Fibroblast of mammary gland (primary cell): ENCODE measurements at regions not wholly inside any gene's neighbourhood (a gene's known extent, or its start where the extent isn't known, plus 50 kb on each side); places are given as distances from the start of the nearest gene placed in this dataset.
A peak's percentile ranks its signal among the peaks of the same experiment; 100 is the strongest.

Experiments used
- DNase-seq: peaks from one replicate; pipeline ENCODE4 v3.0.0-alpha.2; 2010; ENCODE audit warnings: low read depth
- H3K4me3 ChIP-seq: 2 replicates; pipeline ENCODE4 v1.5.1; 2011; ENCODE audit warnings: low read depth, mild to moderate bottlenecking, low read length, moderate library complexity; ENCODE audit not compliant: control insufficient read depth
- TF ChIP-seq, protein P1 (sequence below): conservative IDR thresholded peaks from 2 replicates; pipeline ENCODE4 v1.5.1; 2011; ENCODE audit warnings: low read depth, low read length, inconsistent platforms; ENCODE audit not compliant: control insufficient read depth, insufficient read depth

DNA sequence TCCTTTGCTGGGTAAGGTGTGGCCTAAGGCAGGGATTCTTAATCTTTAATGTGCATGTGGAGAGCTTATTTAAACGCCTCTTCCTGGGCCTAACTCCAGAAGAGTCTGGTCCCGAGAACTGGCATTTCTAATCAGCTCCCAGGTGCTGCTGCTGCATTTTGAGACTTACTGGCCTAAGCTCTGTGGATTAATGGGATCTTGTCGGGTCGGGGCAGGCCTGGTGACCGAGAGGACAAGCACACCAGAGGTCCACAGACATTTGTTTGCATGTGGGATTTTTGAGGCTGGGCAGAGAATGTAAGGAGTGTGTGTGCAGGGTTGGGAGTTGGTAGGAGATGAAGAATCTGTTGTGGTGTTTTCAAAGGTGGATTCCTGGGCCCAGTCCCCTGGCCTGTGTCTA is 95.0 kb upstream of the DAP start:
- DNase-seq: no peak
- no peak overlapping the region for H3K4me3 ChIP-seq
- TF ChIP-seq, protein P1, sequence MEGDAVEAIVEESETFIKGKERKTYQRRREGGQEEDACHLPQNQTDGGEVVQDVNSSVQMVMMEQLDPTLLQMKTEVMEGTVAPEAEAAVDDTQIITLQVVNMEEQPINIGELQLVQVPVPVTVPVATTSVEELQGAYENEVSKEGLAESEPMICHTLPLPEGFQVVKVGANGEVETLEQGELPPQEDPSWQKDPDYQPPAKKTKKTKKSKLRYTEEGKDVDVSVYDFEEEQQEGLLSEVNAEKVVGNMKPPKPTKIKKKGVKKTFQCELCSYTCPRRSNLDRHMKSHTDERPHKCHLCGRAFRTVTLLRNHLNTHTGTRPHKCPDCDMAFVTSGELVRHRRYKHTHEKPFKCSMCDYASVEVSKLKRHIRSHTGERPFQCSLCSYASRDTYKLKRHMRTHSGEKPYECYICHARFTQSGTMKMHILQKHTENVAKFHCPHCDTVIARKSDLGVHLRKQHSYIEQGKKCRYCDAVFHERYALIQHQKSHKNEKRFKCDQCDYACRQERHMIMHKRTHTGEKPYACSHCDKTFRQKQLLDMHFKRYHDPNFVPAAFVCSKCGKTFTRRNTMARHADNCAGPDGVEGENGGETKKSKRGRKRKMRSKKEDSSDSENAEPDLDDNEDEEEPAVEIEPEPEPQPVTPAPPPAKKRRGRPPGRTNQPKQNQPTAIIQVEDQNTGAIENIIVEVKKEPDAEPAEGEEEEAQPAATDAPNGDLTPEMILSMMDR: no peak

DNA sequence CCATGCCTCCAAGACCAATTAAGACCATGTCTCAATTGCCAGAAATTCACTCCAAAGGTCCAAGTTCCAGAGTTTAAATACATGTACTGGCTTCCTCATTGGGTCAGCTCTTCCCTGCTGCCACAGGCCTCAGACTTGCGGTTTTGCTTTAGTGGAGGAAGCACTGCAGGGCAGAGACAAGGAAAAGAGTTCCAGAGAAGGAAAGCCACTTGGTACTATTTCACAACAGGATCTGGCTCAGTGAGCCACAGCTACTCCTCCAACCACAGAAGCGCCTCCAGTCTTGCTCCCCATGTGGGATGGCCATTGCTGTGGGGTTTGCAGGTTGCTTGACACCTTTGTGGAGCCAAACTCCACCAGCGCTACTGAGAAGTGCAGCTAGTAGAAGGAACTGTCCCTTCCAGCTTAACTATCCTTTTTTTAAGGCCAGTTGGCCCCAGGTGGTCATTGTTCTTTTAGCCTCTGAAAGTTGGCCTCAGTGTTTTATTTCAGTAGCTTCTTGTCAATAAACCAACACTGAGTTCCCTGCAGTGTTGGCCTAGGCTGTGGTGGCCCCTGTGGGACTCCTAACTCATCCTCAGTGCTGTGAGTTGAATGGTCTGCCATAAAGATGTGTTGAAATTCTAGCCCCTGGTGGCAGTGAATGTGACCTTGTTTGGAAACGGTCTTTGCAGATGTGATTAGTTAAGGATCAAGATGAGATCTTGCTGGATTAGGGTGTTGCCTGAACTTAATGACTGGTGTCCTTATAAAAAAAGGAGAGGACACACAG is 93.7 kb upstream of the DAP start:
- no peak overlapping the region for H3K4me3 ChIP-seq

DNA sequence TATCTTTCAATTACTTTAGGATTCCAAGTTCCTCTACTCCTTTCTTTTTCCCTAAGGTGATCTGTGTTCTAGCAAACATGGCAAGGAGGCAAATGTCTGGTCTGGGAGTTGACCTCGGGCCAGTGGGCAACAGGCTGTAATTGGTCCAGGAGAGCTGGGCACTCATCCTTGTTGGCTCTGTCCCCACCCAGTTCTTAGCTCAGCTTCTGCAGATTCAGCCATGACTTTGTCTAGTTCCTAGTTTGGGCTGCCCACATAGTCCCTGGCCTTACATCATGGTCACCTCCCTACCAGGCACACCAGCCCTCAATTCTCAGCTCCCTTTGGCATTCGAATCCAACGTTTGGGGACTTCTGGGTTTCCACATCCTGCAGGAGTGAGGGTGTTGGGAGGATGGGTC is 92.1 kb upstream of the DAP start:
- H3K4me3 ChIP-seq: no peak overlapping the region
- no peak for DNase-seq
- TF ChIP-seq, protein P1: no peak

More for the DNA sequence above, 93.7 kb upstream of the DAP start:
- TF ChIP-seq, protein P1: no peak
- peak; percentile 24 for DNase-seq

DNA sequence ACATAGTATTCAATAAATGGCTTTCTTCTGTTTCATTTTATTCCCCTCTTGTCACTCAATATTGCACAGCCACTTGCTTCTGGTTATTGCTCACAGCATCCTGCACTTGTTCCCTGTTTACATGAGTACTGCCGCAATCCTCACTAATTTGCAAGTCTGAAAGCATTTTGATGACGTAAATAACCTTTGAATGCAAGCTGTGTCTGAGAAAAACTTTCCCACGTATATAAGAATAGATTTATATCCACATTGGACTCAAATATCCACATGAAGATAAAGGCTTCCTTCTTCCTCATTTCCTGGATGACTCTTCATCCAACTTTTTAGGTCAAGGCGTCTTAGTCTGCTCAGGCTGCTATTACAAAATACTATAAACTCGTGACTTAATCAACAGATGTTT is 88.2 kb upstream of the DAP start:
- TF ChIP-seq, protein P1: no peak
- H3K4me3 ChIP-seq: no peak overlapping the region
- peak; percentile 6 for DNase-seq

DNA sequence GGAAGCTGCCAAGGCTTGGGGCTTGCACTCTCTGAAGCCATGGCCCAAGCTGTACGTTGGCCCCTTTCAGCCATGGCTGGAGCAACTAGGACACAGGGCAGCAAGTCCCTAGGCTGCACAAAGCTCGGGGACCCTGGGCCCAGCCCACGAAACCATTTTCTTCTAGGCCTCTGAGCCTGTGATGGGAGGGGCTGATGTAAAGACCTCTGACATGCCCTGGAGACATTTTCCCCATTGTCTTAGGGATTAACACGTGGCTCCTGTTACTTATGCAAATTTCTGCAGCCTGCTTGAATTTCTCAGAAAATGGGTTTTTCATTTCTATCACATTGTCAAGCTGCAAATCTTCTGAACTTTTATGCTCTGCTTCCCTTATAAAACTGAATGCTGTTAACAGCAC is 83.0 kb upstream of the DAP start:
- no peak for DNase-seq
- TF ChIP-seq, protein P1: no peak
- no peak overlapping the region for H3K4me3 ChIP-seq

DNA sequence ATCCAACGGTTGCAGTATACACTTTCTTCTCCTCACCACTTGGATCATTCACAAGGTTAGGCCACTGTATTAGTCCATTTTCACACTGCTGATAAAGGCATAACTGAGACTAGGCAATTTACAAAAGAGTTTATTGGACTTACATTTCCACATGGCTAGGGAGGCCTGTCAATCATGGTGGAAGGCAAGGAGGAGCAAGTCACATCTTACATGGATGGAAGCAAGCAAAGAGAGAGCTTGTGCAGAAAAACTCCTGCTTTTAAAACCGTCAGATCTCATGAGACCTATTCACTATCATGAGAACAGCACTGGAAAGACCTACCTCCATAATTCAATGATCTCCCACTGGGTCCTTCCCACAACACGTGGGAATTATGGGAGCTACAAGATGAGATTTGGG is 81.8 kb upstream of the DAP start:
- no peak overlapping the region for H3K4me3 ChIP-seq
- TF ChIP-seq, protein P1: no peak
- DNase-seq: no peak
